Gastroesophageal sphincter (tissue), 4 donors: ENCODE measurements at regions not wholly inside any gene's neighbourhood (a gene's known extent, or its start where the extent isn't known, plus 50 kb on each side); places are given as distances from the start of the nearest gene placed in this dataset.

ENCODE experiments used
- ATAC-seq: fragments of 150-250 bp; one replicate; pipeline ENCODE4 v1.9.1; 2016; ENCODE audit warnings: mild to moderate bottlenecking, moderate library complexity
- H3K27ac ChIP-seq, 4 donors: fragments of 200-600 bp; sonication (generic) in 3 of 4; 1 replicate in 3 of 4; 2 replicates in 1 of 4; pipeline ENCODE4 v1.5.1; 2016 to 2019
- H3K27me3 ChIP-seq: fragments of 200-600 bp; sonication (generic); one replicate; pipeline ENCODE4 v1.5.1; 2019
- H3K36me3 ChIP-seq, 2 donors: fragments of 200-600 bp; sonication (generic); one replicate each; pipeline ENCODE4 v1.5.1; 2019; ENCODE audit warnings: control low read depth in 1 of 2
- H3K4me1 ChIP-seq, 3 donors: fragments of 200-600 bp; sonication (generic); 1 replicate in 2 of 3; 2 replicates in 1 of 3; pipeline ENCODE4 v1.5.1; 2016 to 2019; ENCODE audit warnings: control low read depth in 2 of 3
- H3K4me3 ChIP-seq, 2 donors: fragments of 200-600 bp; sonication (generic); one replicate each; pipeline ENCODE4 v1.5.1; 2019; ENCODE audit warnings: mild to moderate bottlenecking in 1 of 2, moderate library complexity in 1 of 2
- H3K9me3 ChIP-seq, 3 donors: fragments of 200-600 bp; sonication (generic); one replicate each; pipeline ENCODE4 v1.5.1; 2017 to 2019; ENCODE audit warnings: control low read depth in 2 of 3
- CTCF ChIP-seq, 4 experiments: fragments of 200-600 bp in 2 of 4; fragments of 450-650 bp in 2 of 4; sonication (generic) in 1 of 4; IDR thresholded peaks; one replicate each; pipeline ENCODE4 v1.5.1; 2017 to 2019; ENCODE audit warnings: antibody characterized with exemption in 4 of 4, mild to moderate bottlenecking in 2 of 4, moderate library complexity in 2 of 4
- EP300 ChIP-seq: sonication (generic); formaldehyde crosslinking; IDR thresholded peaks from one replicate; pipeline ENCODE4 v1.6.1; 2017; ENCODE audit warnings: antibody characterized with exemption, mild to moderate bottlenecking
- POLR2A ChIP-seq, 2 donors: fragments of 450-650 bp; IDR thresholded peaks; one replicate each; pipeline ENCODE4 v1.6.1; 2017; ENCODE audit warnings: antibody characterized with exemption in 2 of 2, mild to moderate bottlenecking in 2 of 2, moderate library complexity in 1 of 2
- POLR2AphosphoS5 ChIP-seq: sonication (generic); formaldehyde crosslinking; IDR thresholded peaks from one replicate; pipeline ENCODE4 v1.6.1; 2017; ENCODE audit warnings: antibody characterized with exemption
- WGBS, 2 donors: methylation state at CpG; one replicate each; pipeline ENCODE4 v1.1.5; 2018; ENCODE audit warnings: low coverage in 1 of 2; 5-methylcytosine and 5-hydroxymethylcytosine counted together

DNA sequence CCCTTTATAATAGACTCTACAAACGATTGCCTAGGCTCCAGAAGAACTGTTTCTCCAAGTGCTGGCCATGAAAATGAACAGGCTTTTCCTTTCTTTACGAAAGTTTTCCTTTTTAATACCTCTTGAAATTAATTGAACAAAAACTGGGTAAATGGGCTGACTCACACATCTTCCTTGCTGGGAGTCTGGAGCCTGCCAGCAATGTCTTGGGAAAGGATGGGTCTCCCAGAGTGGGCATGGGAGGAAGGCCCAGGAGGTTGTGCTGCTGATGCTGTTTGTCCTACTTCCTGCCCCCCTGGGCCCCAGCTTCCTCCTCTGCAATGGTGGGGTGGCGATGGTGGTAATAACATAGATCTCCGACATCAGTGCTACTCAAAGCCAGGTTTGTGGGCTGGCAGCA lies 174.1 kb downstream of the RPS24 start:
- Histone ChIP-seq H3K4me1 (peaks cover 0 to 24% (median 10%) of the 10 kb centered on the region in 3 donors), H3K36me3 (no peaks in the 10 kb centered on the region), H3K27ac (no peak overlapping the region), H3K27me3 (no peaks in the 10 kb centered on the region), H3K9me3 (no peaks in the 10 kb centered on the region), H3K4me3 (no peak overlapping the region)
- TF ChIP-seq POLR2A (IDR thresholded peaks at IDR 0.05) (no peak), POLR2AphosphoS5 (no peak), EP300 (no peak), CTCF (IDR thresholded peaks at IDR 0.05) (no peak)
- no peak for ATAC-seq
- WGBS, 2 donors, result 31 to 67% methylated on average over 2 to 3 of the region's 4 CpGs

GRCh38 chr10:78209970-78210369 lies 176.3 kb downstream of the RPS24 start:
- Histone ChIP-seq H3K4me1 (peaks cover 0 to 30% (median 13%) of the 10 kb centered on the region in 3 donors), H3K27ac (no peak overlapping the region), H3K36me3 (no peaks in the 10 kb centered on the region), H3K9me3 (no peaks in the 10 kb centered on the region), H3K27me3 (no peaks in the 10 kb centered on the region), H3K4me3 (no peak overlapping the region)
- 84 to 97% methylated on average over 3 to 4 of the region's 4 CpGs for WGBS, 2 donors
- TF ChIP-seq POLR2AphosphoS5 (no peak), EP300 (no peak), POLR2A (IDR thresholded peaks at IDR 0.05) (no peak)
- no peak for ATAC-seq

DNA sequence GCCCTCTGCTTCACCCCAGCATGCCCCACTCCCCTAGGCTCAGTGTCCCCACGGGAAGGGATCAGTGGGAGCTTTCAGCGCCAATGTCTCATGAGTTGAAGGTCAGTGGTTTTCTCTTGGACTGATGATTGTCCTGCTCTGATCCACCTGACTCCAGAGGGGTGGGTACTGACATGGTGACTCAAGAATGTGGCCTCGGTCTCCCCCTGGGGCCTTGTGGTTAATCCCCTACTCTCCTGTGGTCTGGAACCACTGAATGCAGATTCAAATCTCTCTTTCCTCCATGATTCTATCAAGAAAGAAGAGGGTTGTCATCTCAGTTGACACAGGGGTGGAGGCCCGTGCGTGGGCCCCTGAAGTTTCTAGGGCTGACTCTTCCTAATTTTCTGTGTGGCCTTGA lies 176.9 kb downstream of the RPS24 start:
- H3K36me3 ChIP-seq, result no peaks in the 10 kb centered on the region
- peaks cover 0 to 36% (median 19%) of the 10 kb centered on the region in 3 donors for H3K4me1 ChIP-seq
- ATAC-seq, result no peak
- H3K9me3 ChIP-seq, result no peaks in the 10 kb centered on the region
- WGBS, 2 donors, result no CpG with 5 or more reads among the region's 5 CpGs
- no peaks in the 10 kb centered on the region for H3K27me3 ChIP-seq
- H3K27ac ChIP-seq, result no peak overlapping the region
- no peak for TF ChIP-seq EP300
- TF ChIP-seq POLR2A (IDR thresholded peaks at IDR 0.05), result no peak
- no peak for TF ChIP-seq CTCF (IDR thresholded peaks at IDR 0.05)
- TF ChIP-seq POLR2AphosphoS5, result no peak
- no peak overlapping the region for H3K4me3 ChIP-seq

DNA sequence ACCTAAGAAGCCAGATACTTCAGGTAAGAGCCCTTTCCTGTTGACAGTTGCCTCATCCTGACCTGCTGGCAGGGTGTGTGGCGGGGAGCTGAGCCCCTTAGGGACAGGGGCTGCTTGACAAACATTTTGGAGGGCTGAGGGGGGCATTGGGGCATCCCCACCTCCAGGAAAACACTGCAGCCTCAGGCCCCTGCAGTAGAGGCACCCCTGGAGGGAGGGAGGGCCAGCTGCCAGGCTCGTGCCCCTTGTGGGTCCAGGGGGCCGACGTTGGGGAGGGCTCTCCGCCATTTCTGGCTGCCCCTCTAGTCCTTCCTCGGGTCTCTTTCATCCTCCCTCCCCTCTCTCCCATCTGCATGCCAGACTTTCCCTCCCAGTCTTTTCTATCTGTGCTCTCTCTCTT lies 177.3 kb downstream of the RPS24 start:
- Histone ChIP-seq H3K4me3 (no peak overlapping the region), H3K9me3 (no peaks in the 10 kb centered on the region), H3K27ac (no peak overlapping the region), H3K27me3 (no peaks in the 10 kb centered on the region), H3K4me1 (peaks cover under 1 to 40% (median 23%) of the 10 kb centered on the region in 3 donors), H3K36me3 (no peaks in the 10 kb centered on the region)
- WGBS, 2 donors, result 77 to 83% methylated on average over 5 of the region's 6 CpGs
- no peak for ATAC-seq
- no peak for TF ChIP-seq POLR2AphosphoS5
- no peak for TF ChIP-seq EP300
- no peak for TF ChIP-seq CTCF (IDR thresholded peaks at IDR 0.05)
- no peak for TF ChIP-seq POLR2A (IDR thresholded peaks at IDR 0.05)

DNA sequence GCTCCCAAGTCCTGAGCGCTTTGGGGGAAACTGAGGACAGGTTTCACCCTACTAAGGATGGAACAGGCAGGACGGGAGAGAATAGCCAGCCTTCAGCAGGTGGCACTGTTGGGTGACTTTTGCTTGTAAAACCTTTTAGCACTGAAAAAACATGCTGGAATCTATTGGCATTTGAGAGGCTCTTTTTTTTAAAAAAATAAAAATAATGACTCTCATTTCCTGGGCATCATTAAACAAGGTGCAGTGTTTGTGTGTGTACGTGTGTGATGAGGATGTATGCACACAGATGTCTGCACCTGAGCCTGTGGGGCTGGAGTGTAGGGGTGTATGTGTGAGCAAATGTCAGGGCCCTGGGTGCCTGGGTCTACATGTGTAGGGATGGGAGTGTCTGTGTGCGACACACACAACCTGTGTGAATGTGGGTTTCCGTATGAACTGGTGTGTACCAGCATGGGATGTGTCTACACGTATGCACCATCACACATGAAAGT lies 177.9 kb downstream of the RPS24 start:
- Histone ChIP-seq H3K27me3 (no peaks in the 10 kb centered on the region), H3K27ac (peak overlapping the region; percentile 1 to 72 (median 63)), H3K36me3 (no peaks in the 10 kb centered on the region), H3K4me3 (no peak overlapping the region), H3K4me1 (peaks cover 3 to 46% (median 24%) of the 10 kb centered on the region in 3 donors), H3K9me3 (no peaks in the 10 kb centered on the region)
- TF ChIP-seq EP300 (no peak), CTCF (IDR thresholded peaks at IDR 0.05) (peak in 3 of 4 experiments; percentile 63 to 73 (median 72))
- WGBS, 2 donors, result 53 to 57% methylated on average over 5 of the region's 6 CpGs
- no peak for ATAC-seq
